ENCODE measurements at regions not wholly inside any gene's neighbourhood (a gene's known extent, or its start where the extent isn't known, plus 50 kb on each side); places are given as distances from the start of the nearest gene placed in this dataset.

- no peak for TF ChIP-seq CTCF (IDR thresholded peaks at IDR 0.05)
- TF ChIP-seq POLR2A (IDR thresholded peaks at IDR 0.05), result no peak
- TF ChIP-seq POLR2AphosphoS5 (IDR thresholded peaks at IDR 0.05), result no peak
These were observed 283.9 kb upstream of the THBS1 start for GRCh38 chr15:39296955-39297354.
